Small intestine (tissue), 7 donors: ENCODE measurements at regions not wholly inside any gene's neighbourhood (a gene's known extent, or its start where the extent isn't known, plus 50 kb on each side); places are given as distances from the start of the nearest gene placed in this dataset.

Experiments
- DNase-seq, 2 donors: peaks; one replicate each; pipeline versions ENCODE4 v3.0.0 to v3.0.0-alpha.2; 2013
- FAIRE-seq: peaks from 2 replicates; lab custom pipeline; 2012; peaks lifted over from hg19 to GRCh38; lab: Jason Lieb, UNC
- H3K27ac ChIP-seq, 3 donors: one replicate each; pipeline ENCODE4 v1.5.1; 2013; ENCODE audit warnings: low read length in 2 of 3, mild to moderate bottlenecking in 2 of 3, control low read depth in 1 of 3, inconsistent platforms in 1 of 3, low read depth in 1 of 3, moderate library complexity in 1 of 3
- H3K27me3 ChIP-seq, 3 donors: one replicate each; pipeline ENCODE4 v1.6.1; 2013; ENCODE audit warnings: low read length in 3 of 3, inconsistent platforms in 1 of 3; ENCODE audit not compliant: control insufficient read depth in 3 of 3, insufficient read depth in 3 of 3
- H3K36me3 ChIP-seq, 3 donors: one replicate each; pipeline ENCODE4 v1.6.1; 2013; ENCODE audit warnings: low read length in 3 of 3, inconsistent platforms in 1 of 3, low read depth in 1 of 3, mild to moderate bottlenecking in 1 of 3, moderate library complexity in 1 of 3; ENCODE audit not compliant: control insufficient read depth in 3 of 3, insufficient read depth in 2 of 3
- H3K4me1 ChIP-seq, 3 donors: one replicate each; pipeline ENCODE4 v1.6.1; 2013; ENCODE audit warnings: low read length in 2 of 3, inconsistent platforms in 1 of 3, low read depth in 1 of 3, mild to moderate bottlenecking in 1 of 3, moderate library complexity in 1 of 3; ENCODE audit not compliant: control insufficient read depth in 3 of 3, insufficient read depth in 2 of 3
- H3K4me3 ChIP-seq, 3 donors: one replicate each; pipeline ENCODE4 v1.5.1; 2013; ENCODE audit warnings: low read length in 3 of 3, control low read depth in 1 of 3, inconsistent platforms in 1 of 3, low read depth in 1 of 3, mild to moderate bottlenecking in 1 of 3, moderate library complexity in 1 of 3
- H3K9me3 ChIP-seq, 2 donors: one replicate each; pipeline ENCODE4 v1.6.1; 2013; ENCODE audit warnings: low read depth in 1 of 2, low read length in 1 of 2; ENCODE audit not compliant: control insufficient read depth in 2 of 2, insufficient read depth in 1 of 2
- WGBS, 3 donors: extraction: QIAGEN DNeasy Blood & Tissue Kit; methylation state at CpG; one replicate each; pipeline ENCODE4 v1.1.7; 2013; 5-methylcytosine and 5-hydroxymethylcytosine counted together
- donor health status: healthy with polysubstance abuse.
- donor health status: control.
- donor health status: control.
- donor health status: Bipolar disorder and iron deficiency.
- donor health status: healthy.

DNA sequence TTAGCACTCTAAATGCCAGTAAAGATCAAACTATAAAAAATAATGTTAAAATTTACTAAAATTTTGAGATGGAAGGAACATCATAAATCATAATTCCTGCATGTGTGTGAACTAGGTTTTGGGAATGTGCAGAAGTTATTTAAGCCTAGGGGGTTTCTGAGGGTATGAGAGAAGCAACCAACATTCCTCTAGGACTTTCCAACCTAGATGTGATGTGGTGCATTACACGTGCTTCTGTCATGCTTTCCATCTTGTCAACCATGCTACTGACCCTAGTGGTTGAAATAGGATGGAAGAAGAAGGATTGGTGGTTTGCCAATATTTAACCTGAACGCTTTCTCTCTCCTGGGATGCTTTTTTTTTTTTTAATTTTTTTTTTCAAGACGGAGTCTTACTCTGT is 209.3 kb downstream of the AEBP2 start:
- Histone ChIP-seq H3K36me3 (no peaks in the 10 kb centered on the region), H3K9me3 (no peaks in the 10 kb centered on the region), H3K4me3 (no peak overlapping the region), H3K27ac (no peak overlapping the region), H3K27me3 (no peaks in the 10 kb centered on the region), H3K4me1 (no peaks in the 10 kb centered on the region)
- no peak for DNase-seq
- no peak for FAIRE-seq
- WGBS, 3 donors, result 82 to 93% (median 91%) methylated on average over 3 of the region's 3 CpGs

DNA sequence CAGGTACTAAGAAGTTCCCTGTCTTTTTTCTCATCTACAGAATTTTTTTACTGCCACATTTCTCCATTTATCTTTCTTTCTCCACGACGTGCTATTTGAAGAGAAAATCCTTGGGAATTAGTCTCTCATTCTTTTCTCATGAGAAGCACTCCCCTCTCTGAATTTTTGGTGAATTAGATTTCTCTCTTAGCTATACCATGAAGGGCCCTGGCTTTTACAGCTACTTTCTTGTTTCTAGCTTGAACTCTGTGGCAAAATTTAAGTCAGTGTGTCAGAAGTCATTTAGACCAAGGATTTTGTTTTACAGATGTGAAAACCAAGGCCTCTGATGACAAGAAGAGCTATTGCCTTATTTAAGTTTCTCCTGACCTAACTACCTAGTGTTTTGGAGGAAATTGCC is 213.1 kb downstream of the AEBP2 start:
- Histone ChIP-seq H3K36me3 (no peaks in the 10 kb centered on the region), H3K9me3 (no peaks in the 10 kb centered on the region), H3K27me3 (no peaks in the 10 kb centered on the region), H3K27ac (no peak overlapping the region), H3K4me3 (no peak overlapping the region), H3K4me1 (no peaks in the 10 kb centered on the region)
- 34 to 55% (median 37%) methylated on average over 2 of the region's 2 CpGs for WGBS, 3 donors
- FAIRE-seq (no peak), DNase-seq (no peak)

DNA sequence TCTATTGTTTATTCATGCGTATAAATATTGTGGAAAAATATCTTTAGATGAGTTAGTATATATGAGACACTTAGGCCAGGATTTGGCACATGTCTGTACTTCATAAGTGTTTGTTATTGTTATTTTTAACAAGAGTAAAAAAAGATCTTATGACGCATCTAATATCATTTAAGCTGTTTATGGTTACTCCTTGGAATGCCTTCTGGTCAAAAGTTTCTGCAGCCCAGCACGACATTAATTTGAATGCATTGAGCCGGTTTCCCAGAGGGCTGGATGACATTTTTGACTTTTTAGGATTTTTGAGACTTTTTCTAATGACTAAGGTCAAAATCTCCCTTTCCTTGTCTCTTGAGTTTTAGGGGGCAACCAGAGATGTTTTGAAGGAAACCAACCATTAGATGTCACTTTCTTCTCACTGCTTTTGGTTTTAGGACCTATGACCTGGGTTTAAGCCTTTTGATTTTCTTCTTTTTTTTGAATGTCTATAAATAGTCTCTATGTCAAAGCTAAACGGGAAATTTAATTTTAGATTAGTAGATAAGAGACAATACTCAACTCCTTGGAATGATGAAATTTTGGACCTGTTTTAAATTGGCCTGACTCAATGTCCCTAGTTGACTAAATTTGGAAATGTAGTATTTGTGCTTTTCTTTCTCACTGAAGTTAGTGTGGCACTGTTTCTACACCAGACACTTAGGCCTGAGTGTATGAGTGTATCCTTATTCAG is 215.5 kb downstream of the AEBP2 start:
- WGBS, 3 donors, result 60 to 78% (median 74%) methylated on average over 5 of the region's 5 CpGs
- no peak for DNase-seq
- no peaks in the 10 kb centered on the region for H3K36me3 ChIP-seq
- H3K4me1 ChIP-seq, result no peaks in the 10 kb centered on the region
- no peaks in the 10 kb centered on the region for H3K27me3 ChIP-seq
- no peak overlapping the region for H3K4me3 ChIP-seq
- H3K9me3 ChIP-seq, result no peaks in the 10 kb centered on the region
- H3K27ac ChIP-seq, result no peak overlapping the region
- peak; percentile 57 for FAIRE-seq

DNA sequence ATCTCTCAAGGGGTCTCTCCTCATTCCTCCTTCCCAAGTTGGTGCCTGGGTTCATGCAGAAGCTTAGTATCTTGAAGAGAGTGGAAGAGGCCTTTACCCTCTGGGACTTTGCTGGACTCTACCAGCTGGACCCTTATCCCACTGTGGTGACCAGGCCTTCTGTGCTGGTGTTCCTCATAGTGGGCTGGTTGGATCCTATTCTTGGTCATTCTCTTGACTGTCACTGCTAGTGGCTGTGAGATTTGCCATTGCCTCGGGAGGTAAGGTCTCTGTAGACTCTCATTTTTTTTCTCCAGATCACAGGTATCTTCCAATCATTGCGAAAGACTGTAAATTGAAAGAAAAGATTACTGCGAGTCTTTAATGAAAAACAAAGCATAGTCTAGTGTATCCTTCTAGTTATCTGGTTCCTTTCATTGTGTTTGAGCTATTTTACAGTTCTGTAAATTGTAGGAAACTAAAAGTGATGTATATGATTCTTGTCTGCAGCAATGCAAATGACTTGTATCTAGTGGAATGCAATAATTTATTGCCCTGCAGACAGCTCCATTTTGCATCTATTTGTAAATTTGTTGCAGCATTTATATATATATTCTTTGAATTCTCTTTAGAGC is 217.9 kb downstream of the AEBP2 start:
- 75 to 86% (median 79%) methylated on average over 3 of the region's 3 CpGs for WGBS, 3 donors
- DNase-seq, result no peak
- no peak for FAIRE-seq
- Histone ChIP-seq H3K9me3 (no peaks in the 10 kb centered on the region), H3K4me1 (no peaks in the 10 kb centered on the region), H3K36me3 (no peaks in the 10 kb centered on the region), H3K4me3 (no peak overlapping the region), H3K27me3 (no peaks in the 10 kb centered on the region), H3K27ac (peak overlapping the region in 1 of 3 donors; percentile 2)

DNA sequence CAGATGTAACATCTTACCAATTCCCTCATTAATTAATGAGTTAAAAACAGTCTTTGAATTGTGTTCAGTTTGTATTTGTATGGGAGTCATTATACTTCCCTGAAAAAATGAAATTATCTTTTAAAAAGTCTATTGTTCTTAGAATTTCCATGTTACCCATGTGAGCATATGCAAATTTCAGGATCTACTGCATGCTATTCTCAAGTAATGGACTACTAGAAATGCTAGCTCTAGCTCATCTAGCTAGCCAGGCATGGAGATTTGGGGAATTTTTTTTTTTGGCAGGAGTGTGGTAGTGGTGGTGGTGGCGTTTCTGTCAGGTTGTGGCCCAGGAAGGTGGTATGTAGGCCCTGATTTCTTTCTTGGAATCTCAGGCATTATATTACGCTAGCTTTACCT is 218.4 kb downstream of the AEBP2 start:
- FAIRE-seq, result no peak

DNA sequence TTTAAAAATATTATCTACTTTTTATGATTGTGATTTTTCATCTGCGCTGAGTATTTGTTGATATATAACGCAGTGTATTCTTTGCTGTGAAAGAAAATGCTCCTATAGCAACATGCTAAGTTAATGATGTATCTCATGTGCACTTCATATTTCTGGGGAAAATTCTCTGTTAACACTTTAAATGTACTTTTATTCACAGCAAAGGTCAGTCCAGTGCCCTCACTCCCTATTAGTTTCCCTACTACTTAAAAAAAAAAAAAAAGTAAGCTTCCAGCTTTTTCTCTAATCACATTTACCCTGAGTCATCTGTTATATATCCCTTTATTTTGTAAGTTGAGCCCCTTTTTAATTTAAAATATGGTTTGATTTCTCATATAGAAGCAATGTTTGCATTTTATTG is 219.8 kb downstream of the AEBP2 start:
- Histone ChIP-seq H3K27me3 (no peaks in the 10 kb centered on the region), H3K36me3 (no peaks in the 10 kb centered on the region), H3K27ac (no peak overlapping the region), H3K4me3 (no peak overlapping the region), H3K9me3 (no peaks in the 10 kb centered on the region), H3K4me1 (no peaks in the 10 kb centered on the region)
- no peak for DNase-seq
- 93 to 99% (median 98%) methylated on average over 2 of the region's 2 CpGs for WGBS, 3 donors
- no peak for FAIRE-seq

More for the DNA sequence above, 218.4 kb downstream of the AEBP2 start:
- H3K9me3 ChIP-seq, result no peaks in the 10 kb centered on the region
- H3K36me3 ChIP-seq, result no peaks in the 10 kb centered on the region
- H3K27ac ChIP-seq, result no peak overlapping the region
- 85 to 96% (median 94%) methylated on average over 2 of the region's 2 CpGs for WGBS, 3 donors
- no peaks in the 10 kb centered on the region for H3K27me3 ChIP-seq
- H3K4me3 ChIP-seq, result no peak overlapping the region
- no peaks in the 10 kb centered on the region for H3K4me1 ChIP-seq
- no peak for DNase-seq

DNA sequence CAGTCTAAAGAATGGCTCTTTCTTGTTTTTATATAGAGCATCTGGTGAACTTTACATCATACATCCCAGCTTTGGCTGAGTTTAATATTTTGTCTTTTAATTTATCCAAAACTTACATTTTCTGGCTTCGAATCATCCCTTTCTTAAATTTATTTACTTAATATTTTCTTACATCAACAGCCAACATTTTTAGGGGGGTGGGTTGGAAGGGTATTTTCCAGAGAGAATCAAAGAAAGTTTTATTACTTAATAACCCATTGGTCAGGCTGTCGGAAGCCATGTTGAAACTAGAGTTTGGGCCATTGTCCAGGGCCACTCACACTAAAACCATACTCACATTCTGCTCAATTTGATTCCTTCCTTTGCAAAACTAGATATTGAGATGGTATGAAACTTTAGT is 220.2 kb downstream of the AEBP2 start:
- H3K4me3 ChIP-seq, result no peak overlapping the region
- no peak overlapping the region for H3K27ac ChIP-seq
- no peaks in the 10 kb centered on the region for H3K27me3 ChIP-seq
- FAIRE-seq, result no peak
- H3K9me3 ChIP-seq, result no peaks in the 10 kb centered on the region
- DNase-seq, result no peak
- H3K4me1 ChIP-seq, result no peaks in the 10 kb centered on the region
- H3K36me3 ChIP-seq, result no peaks in the 10 kb centered on the region
- 81 to 91% (median 86%) methylated on average over 2 of the region's 2 CpGs for WGBS, 3 donors

DNA sequence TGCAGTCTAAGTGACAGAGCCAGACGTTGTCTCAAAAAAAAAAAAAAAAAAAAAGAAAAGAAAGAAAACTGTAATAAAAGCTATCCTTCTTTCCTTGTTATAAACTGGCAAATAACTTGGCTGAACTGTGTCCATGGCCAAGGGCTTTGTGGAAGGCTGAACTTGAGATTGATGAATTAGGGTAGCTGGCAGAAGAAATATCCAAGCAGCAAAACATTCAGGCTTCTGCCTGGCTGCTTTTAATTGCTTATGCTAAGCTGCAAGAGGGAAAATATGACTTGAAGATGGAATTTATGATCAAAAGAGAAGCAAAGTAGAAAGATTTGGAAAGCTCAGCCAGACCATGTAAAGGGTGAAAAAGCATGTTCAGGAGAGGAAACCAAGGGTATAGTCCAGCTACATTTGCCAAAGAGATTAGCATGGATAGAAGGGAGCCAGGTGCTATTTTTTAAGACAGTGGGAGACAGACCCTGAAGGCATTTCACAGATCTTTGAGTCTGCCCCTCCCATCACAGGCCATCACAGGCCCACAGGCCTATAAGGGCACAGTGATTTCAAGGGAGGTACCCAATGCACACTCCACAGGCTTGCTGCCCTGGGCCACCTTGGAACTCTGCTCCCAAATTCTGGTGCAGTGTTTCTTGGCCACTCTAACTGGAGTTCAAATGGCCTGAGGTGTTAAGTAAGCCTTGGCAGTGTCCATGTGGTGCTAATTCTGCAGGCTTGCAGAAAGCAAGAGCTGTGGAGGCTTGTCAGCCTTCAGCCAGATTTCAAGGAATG is 226.0 kb downstream of the AEBP2 start:
- FAIRE-seq, result no peak
- H3K4me1 ChIP-seq, result no peaks in the 10 kb centered on the region
- H3K9me3 ChIP-seq, result peaks cover 0 to 3% of the 10 kb centered on the region in 2 donors
- H3K27me3 ChIP-seq, result no peaks in the 10 kb centered on the region
- H3K27ac ChIP-seq, result no peak overlapping the region
- no peak overlapping the region for H3K4me3 ChIP-seq
- no peaks in the 10 kb centered on the region for H3K36me3 ChIP-seq
- DNase-seq, result no peak
- 54 to 100% (median 65%) methylated on average over 1 of the region's 1 CpG for WGBS, 3 donors
